Ishikawa (cell line): ENCODE measurements at regions not wholly inside any gene's neighbourhood (a gene's known extent, or its start where the extent isn't known, plus 50 kb on each side); places are given as distances from the start of the nearest gene placed in this dataset.

ENCODE experiments used
- CREB1 ChIP-seq: IDR thresholded peaks from 2 replicates; pipeline ENCODE4 v1.6.1; 2012; ENCODE audit warnings: low read depth
- EP300 ChIP-seq: IDR thresholded peaks from 2 replicates; pipeline ENCODE4 v1.6.1; 2012; ENCODE audit warnings: borderline replicate concordance
- RAD21 ChIP-seq: IDR thresholded peaks from 2 replicates; pipeline ENCODE4 v1.6.1; 2012; ENCODE audit warnings: low read depth
- TEAD4 ChIP-seq: IDR thresholded peaks from 2 replicates; pipeline ENCODE4 v1.6.1; 2012
- YY1 ChIP-seq: IDR thresholded peaks from 2 replicates; pipeline ENCODE4 v1.6.1; 2012; ENCODE audit warnings: low read depth
- ZBTB7A ChIP-seq: IDR thresholded peaks from 2 replicates; pipeline ENCODE4 v1.6.1; 2012; ENCODE audit warnings: low read depth
- TF ChIP-seq, protein P1 (sequence below): IDR thresholded peaks from 2 replicates; pipeline ENCODE4 v1.6.1; 2012
- TF ChIP-seq, protein P2 (sequence below): IDR thresholded peaks from 2 replicates; pipeline ENCODE4 v1.6.1; 2012

DNA sequence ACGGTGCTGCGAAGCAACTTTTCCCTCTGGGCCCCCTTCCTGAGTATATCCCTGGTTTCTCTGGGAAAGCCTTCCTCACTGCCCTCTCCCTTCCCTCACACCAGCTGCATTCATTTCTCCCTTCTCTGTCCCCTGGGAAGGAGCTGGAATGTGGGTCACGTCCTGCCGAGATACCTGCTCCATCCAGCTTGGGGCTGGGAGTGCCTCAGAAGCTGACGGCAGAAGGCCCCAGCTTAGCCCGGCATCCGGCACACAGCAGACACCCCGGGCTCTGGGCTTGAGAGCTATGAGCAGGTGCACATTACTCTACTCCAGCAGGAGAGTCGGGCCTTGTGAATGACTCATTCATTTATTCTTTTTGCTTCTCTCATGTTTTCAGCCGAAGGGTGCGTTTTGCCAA is 170.6 kb downstream of the TEX29 start:
- TF ChIP-seq ZBTB7A = no peak
- TF ChIP-seq EP300 = no peak
- TF ChIP-seq CREB1 = no peak
- no peak for TF ChIP-seq YY1
- TF ChIP-seq TEAD4 = no peak
- TF ChIP-seq, protein P1, sequence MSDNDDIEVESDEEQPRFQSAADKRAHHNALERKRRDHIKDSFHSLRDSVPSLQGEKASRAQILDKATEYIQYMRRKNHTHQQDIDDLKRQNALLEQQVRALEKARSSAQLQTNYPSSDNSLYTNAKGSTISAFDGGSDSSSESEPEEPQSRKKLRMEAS = no peak
- TF ChIP-seq RAD21 = no peak
- TF ChIP-seq, protein P2, sequence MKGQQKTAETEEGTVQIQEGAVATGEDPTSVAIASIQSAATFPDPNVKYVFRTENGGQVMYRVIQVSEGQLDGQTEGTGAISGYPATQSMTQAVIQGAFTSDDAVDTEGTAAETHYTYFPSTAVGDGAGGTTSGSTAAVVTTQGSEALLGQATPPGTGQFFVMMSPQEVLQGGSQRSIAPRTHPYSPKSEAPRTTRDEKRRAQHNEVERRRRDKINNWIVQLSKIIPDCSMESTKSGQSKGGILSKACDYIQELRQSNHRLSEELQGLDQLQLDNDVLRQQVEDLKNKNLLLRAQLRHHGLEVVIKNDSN = no peak
